Right ventricle myocardium inferior (tissue), 1 donor: ENCODE measurements at regions not wholly inside any gene's neighbourhood (a gene's known extent, or its start where the extent isn't known, plus 50 kb on each side); places are given as distances from the start of the nearest gene placed in this dataset.

Experiments
- ATAC-seq: fragments of 200-7000 bp; cut with Tn5 transposase; one replicate; pipeline ENCODE4 v1.9.1; 2020; ENCODE audit warnings: mild to moderate bottlenecking, moderate library complexity
- DNase-seq: peaks from one replicate; pipeline ENCODE4 v3.0.0; 2021; ENCODE audit errors: missing footprints
- intact Hi-C: fragments of 100-400 bp; cut with DNase I; formaldehyde crosslinking; loops from one replicate; pipeline ENCODE4 v1.11.0; 2022
- donor health status: DM: no; HTN: yes; CAD: no; lungs with severe emphysema.

DNA sequence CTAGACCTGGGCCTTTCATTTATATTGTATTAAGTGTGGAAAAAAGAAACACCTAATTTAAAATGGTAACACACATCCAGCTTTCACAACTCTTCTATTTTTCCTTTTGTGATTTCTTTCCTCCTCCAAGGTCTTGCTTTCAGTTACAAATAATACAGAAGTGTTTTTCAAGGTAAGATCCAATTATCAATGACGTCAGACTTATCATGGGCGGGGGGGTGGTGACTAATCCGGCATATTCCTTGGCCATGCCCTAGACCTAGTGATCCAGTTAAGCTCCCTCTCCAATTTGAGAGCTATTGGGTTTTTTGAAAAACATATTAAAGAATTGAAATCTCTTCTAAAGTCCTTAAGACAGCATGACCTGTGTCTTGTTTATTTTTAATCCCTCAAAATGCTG is 669.9 kb upstream of the NR5A2 start:
- no peak for ATAC-seq
- intact Hi-C loops = no loop called here
- DNase-seq = no peak

DNA sequence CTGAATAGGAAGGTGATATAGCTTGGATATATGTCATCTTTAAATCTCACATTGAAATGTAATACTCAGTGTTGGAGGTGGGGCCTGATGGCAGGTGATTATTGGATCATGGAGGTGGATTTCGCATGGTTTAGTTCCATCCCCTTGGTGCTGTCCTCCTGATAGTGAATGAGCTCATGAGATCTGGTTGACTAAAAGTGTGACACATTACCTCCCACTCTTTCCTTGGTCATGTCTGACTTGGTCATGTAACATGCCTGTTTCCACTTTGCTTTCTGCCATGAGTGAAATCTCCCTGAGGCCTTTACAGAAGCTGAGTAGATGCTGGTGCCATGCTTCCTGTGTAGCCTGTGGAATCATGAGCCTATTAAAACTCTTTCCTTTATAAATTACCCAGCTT is 664.5 kb upstream of the NR5A2 start:
- ATAC-seq = no peak
- DNase-seq = no peak
- intact Hi-C loops = no loop called here

GRCh38 chr1:199373139-199373538 is 654.4 kb upstream of the NR5A2 start:
- no peak for ATAC-seq
- no peak for DNase-seq
- intact Hi-C loops = no loop called here

DNA sequence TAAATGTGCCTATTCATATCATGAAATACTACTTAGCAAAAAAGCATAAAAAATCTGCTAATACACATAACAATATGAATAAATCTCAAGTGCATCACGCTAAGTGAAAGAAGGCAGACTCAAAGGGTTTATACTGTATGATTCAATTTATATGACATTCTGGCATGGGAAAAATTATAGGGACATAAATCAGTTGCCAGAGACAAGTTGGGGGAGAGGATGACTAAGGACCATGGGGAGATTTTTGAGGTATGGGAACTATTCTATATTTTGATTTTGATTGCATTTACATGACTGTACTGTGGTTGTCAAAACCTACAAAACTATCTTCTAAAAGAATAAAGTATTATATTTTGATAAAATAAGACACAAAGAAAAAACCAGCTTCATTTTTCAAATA is 650.3 kb upstream of the NR5A2 start:
- DNase-seq (no peak), ATAC-seq (no peak)
- intact Hi-C loops = no loop called here

- DNase-seq (no peak), ATAC-seq (no peak)
- intact Hi-C loops = no loop called here
Observed at GRCh38 chr1:199383793-199384192, 643.7 kb upstream of the NR5A2 start.

GRCh38 chr1:199394856-199395255 is 632.7 kb upstream of the NR5A2 start:
- DNase-seq = no peak
- intact Hi-C loops = no loop called here
- ATAC-seq = no peak

GRCh38 chr1:199396456-199396855 is 631.1 kb upstream of the NR5A2 start:
- intact Hi-C loops = no loop called here
- no peak for DNase-seq
- ATAC-seq = no peak

DNA sequence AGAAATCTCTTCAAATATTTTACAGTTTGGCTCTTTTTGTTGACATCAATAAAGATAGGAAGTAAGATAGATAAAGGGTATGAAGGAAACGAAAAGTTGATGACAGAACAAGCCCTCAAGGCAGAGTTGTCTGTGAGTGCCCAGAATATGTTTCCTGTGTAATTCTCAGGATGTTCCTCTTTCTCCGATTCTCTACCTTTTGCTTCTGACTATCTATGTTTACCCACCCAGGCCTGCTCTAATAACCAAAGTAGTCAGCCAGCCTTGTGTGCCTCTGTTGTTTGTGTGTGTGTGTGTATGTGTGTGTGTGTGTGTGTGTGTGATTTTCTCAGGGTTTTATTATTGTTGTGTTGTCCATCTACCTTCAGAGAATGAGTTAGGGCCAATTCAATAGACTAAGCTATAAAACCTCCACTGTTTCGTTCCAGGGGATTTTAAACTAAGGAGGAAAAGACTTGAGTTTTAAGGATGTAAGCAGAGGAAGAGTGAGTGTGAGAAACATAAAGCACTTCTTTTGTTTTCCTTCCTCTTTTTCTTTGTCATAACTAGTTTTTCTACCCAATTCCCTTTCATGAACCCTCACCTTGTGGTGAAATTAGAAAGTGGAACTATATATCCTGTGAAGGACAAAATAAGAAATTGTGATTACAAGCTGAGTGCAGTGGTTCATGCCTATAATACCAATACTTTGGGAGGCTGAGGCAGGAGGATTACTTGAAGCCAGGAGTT is 627.4 kb upstream of the NR5A2 start:
- DNase-seq (no peak), ATAC-seq (no peak)
- intact Hi-C loops = no loop called here

DNA sequence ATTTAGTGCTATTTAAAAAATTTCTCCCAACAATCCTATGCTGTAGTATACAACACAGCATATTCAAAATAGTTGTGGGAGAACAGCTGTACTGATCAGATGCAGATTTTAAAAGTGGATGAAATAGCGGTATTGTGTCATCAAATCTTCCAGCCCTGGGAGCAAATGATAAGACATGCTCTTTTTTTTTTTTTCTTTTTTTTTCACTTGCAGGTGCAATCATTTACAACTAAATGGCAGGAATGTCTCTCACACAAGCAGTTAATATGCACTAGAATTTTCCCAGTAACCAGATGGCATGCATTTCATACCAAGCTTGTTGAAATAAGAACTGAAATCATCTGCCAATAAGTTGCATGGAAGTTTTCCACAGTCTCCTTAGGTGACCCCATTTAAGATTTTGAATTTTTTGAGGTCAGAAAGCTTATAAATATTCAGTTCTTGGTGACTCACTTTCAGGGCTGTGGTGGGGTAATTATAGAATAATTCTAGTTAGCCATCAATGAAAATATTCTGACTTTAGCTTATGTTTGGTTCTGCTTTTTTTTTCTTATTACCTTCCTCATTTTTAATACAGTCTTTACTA is 623.9 kb upstream of the NR5A2 start:
- intact Hi-C loops = no loop called here
- no peak for ATAC-seq
- DNase-seq = no peak

GRCh38 chr1:199404191-199404590 is 623.3 kb upstream of the NR5A2 start:
- ATAC-seq = no peak
- intact Hi-C loops = no loop called here
- no peak for DNase-seq

DNA sequence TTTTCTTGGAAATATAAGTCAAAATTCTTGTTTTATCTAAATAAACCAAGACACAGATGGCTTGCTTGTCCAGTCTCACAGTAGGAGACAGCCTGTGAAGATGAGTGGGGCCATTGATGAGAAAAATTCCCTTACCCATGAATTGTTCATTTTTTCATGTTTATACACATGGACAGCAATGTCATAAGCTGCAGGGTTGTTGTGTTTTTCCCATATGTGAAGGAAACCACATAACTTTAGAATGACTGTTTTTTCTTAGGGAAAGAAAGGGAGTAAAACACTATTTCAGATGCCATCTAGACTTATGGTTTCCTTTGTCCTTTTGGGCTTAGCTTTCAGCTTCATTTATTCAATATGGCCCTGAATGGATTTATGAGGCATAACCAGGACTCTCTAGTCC is 622.5 kb upstream of the NR5A2 start:
- DNase-seq (no peak), ATAC-seq (no peak)
- intact Hi-C loops = no loop called here

GRCh38 chr1:199405634-199406196 is 621.8 kb upstream of the NR5A2 start:
- intact Hi-C loops = no loop called here
- no peak for DNase-seq
- ATAC-seq = no peak

GRCh38 chr1:199410462-199410861 is 617.0 kb upstream of the NR5A2 start:
- intact Hi-C loops = no loop called here
- ATAC-seq (no peak), DNase-seq (no peak)

- ATAC-seq = no peak
- DNase-seq = no peak
- intact Hi-C loops = no loop called here
Observed at GRCh38 chr1:199411506-199411905, 616.0 kb upstream of the NR5A2 start.

DNA sequence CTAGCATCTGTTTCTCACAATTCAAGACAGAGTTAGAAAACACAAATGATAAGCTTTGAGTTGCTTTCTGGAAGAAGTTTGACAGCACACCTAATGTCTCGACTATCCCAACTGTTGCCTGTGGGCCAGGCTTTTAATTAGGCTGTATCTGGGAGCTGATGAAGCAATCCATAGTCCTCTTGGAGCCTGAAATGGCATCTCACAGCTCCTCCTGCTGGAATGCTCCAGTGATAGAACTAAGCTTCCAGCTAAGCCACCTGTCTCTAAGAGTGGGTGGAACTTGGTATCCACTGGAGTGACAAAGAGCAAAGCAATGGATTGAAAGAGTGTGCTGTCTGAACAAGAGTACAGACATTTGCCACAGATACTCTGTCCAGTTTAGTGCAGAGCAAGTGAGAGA is 605.3 kb upstream of the NR5A2 start:
- no peak for ATAC-seq
- intact Hi-C loops = no loop called here
- DNase-seq = no peak

DNA sequence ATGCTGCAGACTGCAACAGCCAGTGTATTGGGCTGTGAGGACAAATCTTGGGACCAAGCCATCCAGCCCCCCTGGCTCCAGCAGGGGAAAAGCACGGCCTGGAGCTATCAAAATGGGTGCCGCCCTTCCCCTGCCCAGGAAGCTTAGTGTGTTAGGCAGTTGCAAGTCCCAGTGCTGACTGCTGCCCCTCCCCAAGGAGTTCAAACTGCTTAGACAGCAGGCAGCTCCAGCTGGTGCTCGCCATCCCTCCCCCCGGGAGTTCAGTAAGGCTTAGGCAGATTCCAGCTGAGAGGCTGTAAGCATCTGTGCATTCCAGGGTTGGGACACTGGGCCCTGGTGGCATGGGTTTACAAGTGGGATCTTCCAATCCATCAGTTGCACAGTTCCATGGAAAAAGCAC is 579.6 kb upstream of the NR5A2 start:
- no peak for ATAC-seq
- intact Hi-C loops = no loop called here
- DNase-seq = no peak

- intact Hi-C loops = no loop called here
- no peak for DNase-seq
- ATAC-seq = no peak
Observed at GRCh38 chr1:199448646-199449045, 578.9 kb upstream of the NR5A2 start.

DNA sequence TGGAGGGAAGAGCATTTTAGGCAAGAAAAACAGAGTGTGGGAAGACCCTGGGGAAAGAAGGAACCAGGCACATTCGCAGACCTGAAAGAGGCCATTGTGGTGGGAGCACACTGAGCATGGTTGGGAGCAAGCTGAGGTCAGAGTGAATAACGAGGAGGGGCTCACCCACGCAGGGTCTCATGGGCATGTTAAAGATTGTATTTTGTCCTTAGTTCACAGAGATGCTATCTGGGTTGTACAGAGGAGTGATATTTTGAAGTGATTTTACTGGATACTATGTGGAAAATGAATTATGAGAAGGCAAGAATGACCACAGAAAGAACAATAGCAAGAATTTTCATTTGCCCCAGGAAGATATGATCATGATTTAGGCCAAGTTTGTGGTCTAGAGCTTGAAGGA is 578.3 kb upstream of the NR5A2 start:
- DNase-seq (no peak), ATAC-seq (no peak)
- intact Hi-C loops = no loop called here

GRCh38 chr1:199449681-199450080 is 577.8 kb upstream of the NR5A2 start:
- DNase-seq (no peak), ATAC-seq (no peak)

GRCh38 chr1:199452627-199453026 is 574.9 kb upstream of the NR5A2 start:
- ATAC-seq (no peak), DNase-seq (no peak)
- intact Hi-C loops = no loop called here

More at GRCh38 chr1:199449681-199450080, 577.8 kb upstream of the NR5A2 start:
- intact Hi-C loops = no loop called here

GRCh38 chr1:199453723-199454122 is 573.8 kb upstream of the NR5A2 start:
- DNase-seq (no peak), ATAC-seq (no peak)
- intact Hi-C loops = no loop called here
